ACC112 (cell line): ENCODE measurements at regions not wholly inside any gene's neighbourhood (a gene's known extent, or its start where the extent isn't known, plus 50 kb on each side); places are given as distances from the start of the nearest gene placed in this dataset.

Source experiments
- H2AFZ ChIP-seq: fragments of 200-600 bp; sonication (generic); one replicate; pipeline ENCODE4 v1.6.0; 2017; ENCODE audit warnings: antibody characterized with exemption, low read length; ENCODE audit not compliant: unreplicated experiment
- H3K27ac ChIP-seq: fragments of 200-600 bp; sonication (generic); 2 replicates; pipeline ENCODE4 v1.5.1; 2014; ENCODE audit warnings: low read depth, mild to moderate bottlenecking, antibody characterized with exemption, low read length, moderate library complexity
- H3K27me3 ChIP-seq: fragments of 200-600 bp; sonication (generic); 2 replicates; pipeline ENCODE4 v1.6.1; 2014; ENCODE audit warnings: mild to moderate bottlenecking, antibody characterized with exemption, low read length, moderate library complexity, mixed read lengths; ENCODE audit not compliant: insufficient read depth
- H3K36me3 ChIP-seq: fragments of 200-600 bp; sonication (generic); 2 replicates; pipeline ENCODE4 v1.6.1; 2016; ENCODE audit warnings: mild to moderate bottlenecking, antibody characterized with exemption, low read length, moderate library complexity, mixed read lengths; ENCODE audit not compliant: insufficient read depth
- H3K4me1 ChIP-seq: fragments of 200-600 bp; sonication (generic); one replicate; pipeline ENCODE4 v1.6.1; 2016; ENCODE audit warnings: low read length, mixed read lengths; ENCODE audit not compliant: insufficient read depth, unreplicated experiment, control insufficient read depth
- H3K4me3 ChIP-seq: fragments of 200-600 bp; sonication (generic); 2 replicates; pipeline ENCODE4 v1.5.1; 2014; ENCODE audit warnings: mild to moderate bottlenecking, low read depth, low read length
- H3K79me2 ChIP-seq: fragments of 200-600 bp; sonication (generic); one replicate; pipeline ENCODE4 v1.6.0; 2016; ENCODE audit warnings: low read length; ENCODE audit not compliant: control insufficient read depth, unreplicated experiment, insufficient read depth

GRCh38 chr12:106001105-106001836, 137.5 kb downstream of the NUAK1 start:
- no peaks in the 10 kb centered on the region for H3K27me3 ChIP-seq
- H2AFZ ChIP-seq = no peak overlapping the region
- H3K79me2 ChIP-seq = no peaks in the 10 kb centered on the region
- no peaks in the 10 kb centered on the region for H3K4me1 ChIP-seq
- H3K4me3 ChIP-seq = no peak overlapping the region
- H3K36me3 ChIP-seq = no peaks in the 10 kb centered on the region
- H3K27ac ChIP-seq = no peak overlapping the region

- Histone ChIP-seq H2AFZ (no peak overlapping the region), H3K36me3 (no peaks in the 10 kb centered on the region), H3K79me2 (no peaks in the 10 kb centered on the region), H3K4me1 (no peaks in the 10 kb centered on the region), H3K27ac (no peak overlapping the region), H3K4me3 (no peak overlapping the region), H3K27me3 (no peaks in the 10 kb centered on the region)
Measured at GRCh38 chr12:106001837-106002218, 136.9 kb downstream of the NUAK1 start.

GRCh38 chr12:106003297-106003696, 135.5 kb downstream of the NUAK1 start:
- no peaks in the 10 kb centered on the region; the same call in 1 of the 2 replicates for H3K27me3 ChIP-seq
- no peak overlapping the region for H3K4me3 ChIP-seq
- no peak overlapping the region for H3K27ac ChIP-seq
- H2AFZ ChIP-seq = no peak overlapping the region
- H3K36me3 ChIP-seq = no peaks in the 10 kb centered on the region
- H3K79me2 ChIP-seq = no peaks in the 10 kb centered on the region
- H3K4me1 ChIP-seq = no peaks in the 10 kb centered on the region

- Histone ChIP-seq H3K36me3 (no peaks in the 10 kb centered on the region), H3K27ac (no peak overlapping the region), H3K4me1 (no peaks in the 10 kb centered on the region), H3K27me3 (no peaks in the 10 kb centered on the region; the same call in 1 of the 2 replicates), H3K4me3 (no peak overlapping the region), H3K79me2 (no peaks in the 10 kb centered on the region), H2AFZ (no peak overlapping the region)
Measured at GRCh38 chr12:106004289-106004688, 134.5 kb downstream of the NUAK1 start.

- no peaks in the 10 kb centered on the region for H3K4me1 ChIP-seq
Measured at GRCh38 chr12:106006382-106006781, 132.4 kb downstream of the NUAK1 start.

GRCh38 chr12:106006940-106007339, 131.8 kb downstream of the NUAK1 start:
- Histone ChIP-seq H3K4me1 (no peaks in the 10 kb centered on the region), H3K27me3 (no peaks in the 10 kb centered on the region; the same call in 1 of the 2 replicates), H3K36me3 (no peaks in the 10 kb centered on the region), H3K27ac (no peak overlapping the region), H2AFZ (no peak overlapping the region), H3K4me3 (no peak overlapping the region), H3K79me2 (no peaks in the 10 kb centered on the region)

More at GRCh38 chr12:106006382-106006781, 132.4 kb downstream of the NUAK1 start:
- H3K4me3 ChIP-seq = no peak overlapping the region
- no peaks in the 10 kb centered on the region for H3K36me3 ChIP-seq
- no peak overlapping the region for H3K27ac ChIP-seq
- H3K79me2 ChIP-seq = no peaks in the 10 kb centered on the region
- H3K27me3 ChIP-seq = no peaks in the 10 kb centered on the region; the same call in 1 of the 2 replicates
- no peak overlapping the region for H2AFZ ChIP-seq

- Histone ChIP-seq H3K4me1 (no peaks in the 10 kb centered on the region), H3K4me3 (no peak overlapping the region), H2AFZ (no peak overlapping the region), H3K79me2 (no peaks in the 10 kb centered on the region), H3K27me3 (no peaks in the 10 kb centered on the region; the same call in 1 of the 2 replicates), H3K27ac (no peak overlapping the region), H3K36me3 (no peaks in the 10 kb centered on the region)
Measured at GRCh38 chr12:106010741-106011140, 128.0 kb downstream of the NUAK1 start.
